ENCODE measurements at regions not wholly inside any gene's neighbourhood (a gene's known extent, or its start where the extent isn't known, plus 50 kb on each side); places are given as distances from the start of the nearest gene placed in this dataset.

DNA sequence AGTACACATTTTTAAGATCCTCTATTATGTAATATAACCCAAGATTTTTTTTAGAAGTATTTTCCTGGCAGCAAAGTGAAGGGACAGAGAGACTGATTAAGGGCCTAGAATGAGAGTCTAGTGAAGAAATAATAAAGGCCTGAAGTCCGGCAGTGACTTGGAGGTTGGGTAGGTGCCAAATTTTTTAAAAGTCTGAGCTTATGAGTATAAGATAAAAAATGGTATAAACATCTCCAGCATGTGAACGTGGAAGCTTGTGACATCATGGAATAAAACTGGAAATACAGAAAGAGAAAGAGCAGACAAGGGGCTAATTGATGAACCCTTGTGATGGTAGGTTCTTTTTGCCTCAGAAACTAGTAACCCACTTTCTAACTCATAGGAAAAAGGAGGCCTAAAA lies 174.6 kb downstream of the SUCLA2 start:
- DNase-seq: no peak

DNA sequence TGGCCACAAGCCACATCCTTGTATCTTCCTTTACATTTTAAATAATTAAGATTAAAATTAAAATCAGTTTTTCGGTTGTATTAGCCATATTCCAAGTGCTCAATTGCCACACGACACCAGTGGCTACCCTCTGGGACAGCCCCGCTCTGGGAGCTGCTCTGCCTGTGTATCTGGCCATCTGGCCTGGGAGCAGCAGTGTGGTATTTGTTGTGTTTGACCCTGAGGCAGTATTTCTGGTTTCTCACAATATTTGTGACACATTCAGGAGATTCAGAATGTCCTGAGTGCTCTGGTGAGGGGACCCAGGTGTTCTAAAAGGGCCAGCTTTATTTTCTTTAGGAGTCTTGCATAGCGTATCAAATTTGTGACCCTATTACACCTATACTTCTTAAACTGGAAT lies 179.0 kb downstream of the SUCLA2 start:
- no peak for DNase-seq

DNA sequence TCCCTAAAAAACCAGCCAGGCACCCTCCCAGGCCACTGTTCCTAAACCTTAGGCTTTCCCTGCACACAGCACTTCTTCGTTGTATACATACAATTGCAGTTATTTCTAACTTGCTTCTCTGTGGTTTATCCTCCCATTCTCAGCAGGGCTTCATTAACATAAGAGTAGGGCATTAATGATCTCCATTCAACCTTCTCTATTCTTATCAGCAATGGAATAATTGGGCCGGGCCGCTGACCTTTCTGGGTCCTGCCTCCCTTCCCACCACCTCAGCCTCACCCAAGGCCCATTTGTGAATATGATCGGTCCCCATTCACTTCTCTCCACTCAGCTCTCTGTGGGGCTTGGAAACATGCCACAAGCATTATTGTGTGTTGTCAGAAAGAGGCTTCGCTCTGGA lies 184.2 kb downstream of the SUCLA2 start:
- DNase-seq: no peak

DNA sequence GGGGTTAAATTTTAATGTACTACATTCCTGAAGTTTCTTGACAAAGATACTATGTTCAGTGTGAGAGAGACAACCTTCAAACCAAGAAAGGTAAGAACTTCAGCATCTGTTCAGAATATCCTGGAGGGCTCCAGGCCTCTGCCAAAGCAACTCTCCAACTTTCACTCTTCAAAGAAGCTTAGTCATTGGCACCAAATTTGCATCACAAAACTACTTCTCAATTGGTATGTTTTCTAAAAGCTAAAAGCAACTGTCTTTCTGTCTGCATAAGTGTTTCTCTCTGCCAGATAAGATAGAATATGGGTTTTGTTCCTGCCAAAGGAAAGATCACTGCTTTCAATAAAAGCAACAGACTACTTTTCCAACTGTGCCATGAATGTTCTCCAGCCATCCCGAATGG lies 187.4 kb downstream of the SUCLA2 start:
- DNase-seq: no peak

DNA sequence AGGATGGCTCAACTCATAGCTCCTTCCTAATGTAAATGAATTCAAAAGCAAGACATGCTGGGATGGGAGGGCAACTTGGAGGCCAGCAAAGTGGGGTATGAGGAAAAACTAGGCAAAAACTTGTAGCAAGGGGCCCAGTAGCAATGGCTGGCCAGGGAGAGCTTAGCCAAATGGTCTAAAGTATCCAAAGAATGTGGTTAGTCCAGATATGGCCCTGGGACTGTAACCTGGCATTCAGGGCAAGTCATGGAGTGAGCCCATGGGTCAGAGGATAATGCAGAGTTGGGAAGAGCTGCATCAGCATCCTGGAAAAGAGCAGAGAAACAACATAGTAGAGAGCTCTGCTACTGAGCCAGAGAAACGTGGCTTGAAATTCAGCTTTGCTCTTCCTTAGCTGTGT lies 191.7 kb downstream of the SUCLA2 start:
- DNase-seq: no peak

DNA sequence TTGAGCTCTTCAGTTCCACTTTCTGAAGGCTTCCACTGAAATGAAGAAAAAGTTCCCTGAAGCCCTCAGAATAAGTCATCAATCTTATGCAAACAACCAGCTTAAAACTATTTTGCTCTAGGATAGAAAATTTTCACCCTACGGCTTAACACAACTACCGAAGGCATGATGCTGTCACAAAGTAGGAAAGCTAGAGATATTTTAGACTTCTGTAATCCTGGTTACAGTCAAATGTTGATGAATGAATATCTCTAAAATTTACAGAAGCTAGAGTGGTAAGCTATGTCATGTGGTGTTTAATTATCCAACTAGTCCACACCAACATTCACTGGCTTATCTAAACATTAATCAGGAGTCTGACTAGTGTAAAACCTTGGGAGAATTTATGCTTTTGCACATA lies 197.9 kb downstream of the SUCLA2 start:
- DNase-seq: no peak

DNA sequence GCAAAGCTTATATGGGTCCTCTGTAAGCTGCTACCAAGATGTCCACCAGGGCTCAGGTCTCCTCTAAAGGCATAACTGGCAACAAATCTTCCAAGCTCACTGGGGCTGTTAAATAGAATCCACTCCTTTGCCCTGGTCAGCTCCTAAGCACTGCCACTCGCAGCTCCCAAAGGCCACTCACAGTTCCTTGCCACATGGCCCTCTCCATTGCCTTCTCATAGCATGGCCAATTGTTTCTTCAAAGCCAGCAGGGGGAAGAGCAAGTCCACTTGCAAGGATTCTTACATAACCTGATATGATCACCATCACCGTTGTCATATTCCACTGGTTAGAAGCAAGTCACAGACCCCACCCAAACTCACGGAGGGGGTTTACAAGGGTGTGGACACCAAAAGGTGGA lies 199.5 kb downstream of the SUCLA2 start:
- DNase-seq: no peak

DNA sequence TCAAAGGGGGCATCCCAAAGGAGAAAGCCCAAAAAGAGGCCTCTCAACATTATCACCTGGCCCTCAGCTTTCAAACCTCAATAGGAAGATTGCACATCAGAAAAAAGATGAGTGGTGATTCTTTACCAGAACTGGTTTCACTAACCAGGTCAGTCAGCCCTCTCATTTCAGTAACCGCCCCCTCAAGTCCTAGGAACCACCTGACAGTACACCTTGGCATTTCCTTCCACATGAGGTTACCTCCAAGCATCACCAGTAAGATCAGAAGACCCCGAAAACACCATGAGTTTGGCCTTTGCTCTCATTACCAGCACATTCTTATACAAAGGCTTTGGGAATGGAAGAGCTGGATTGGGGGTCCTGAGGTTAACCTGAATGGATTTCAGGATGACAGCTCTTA lies 200.5 kb downstream of the SUCLA2 start:
- DNase-seq: no peak

DNA sequence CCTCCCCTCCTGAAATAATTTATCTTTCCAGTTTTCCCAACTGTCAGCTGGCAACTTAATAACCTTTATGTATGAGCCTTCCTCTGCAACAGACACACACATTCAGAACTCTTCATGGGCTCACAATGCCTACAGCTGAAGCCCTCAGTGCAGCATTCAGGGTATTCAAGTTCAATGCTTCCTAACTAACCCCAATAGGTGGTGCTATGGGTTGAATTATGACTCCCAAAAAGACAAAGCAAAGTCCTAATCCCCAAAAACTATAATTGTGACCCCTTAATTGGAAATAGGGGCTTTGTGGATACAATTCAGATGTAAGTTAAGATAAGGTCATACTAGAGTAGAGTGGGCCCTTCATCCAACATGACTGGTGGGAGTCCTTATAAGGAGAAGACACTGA lies 202.2 kb downstream of the SUCLA2 start:
- DNase-seq: peak in 1 of 2 donors; percentile 6

DNA sequence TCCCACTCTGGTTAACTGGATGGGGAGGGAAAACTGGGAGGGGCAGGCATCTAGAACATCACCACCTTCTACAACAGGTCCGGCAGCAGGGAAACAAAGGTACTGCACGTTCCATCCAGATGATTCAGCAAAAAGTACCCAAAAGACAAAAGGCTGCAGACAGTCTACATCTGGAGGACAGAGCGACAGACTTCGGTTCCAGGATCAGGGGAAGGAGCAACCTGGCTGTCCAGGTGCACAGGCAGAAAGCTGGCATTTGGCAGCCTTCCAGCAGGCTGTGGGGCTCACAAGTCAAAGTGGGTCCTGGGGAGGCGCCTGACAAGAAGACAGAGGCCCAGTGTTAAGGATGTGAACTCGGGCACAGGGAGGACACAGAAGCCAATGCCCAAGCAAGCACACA lies 202.9 kb downstream of the SUCLA2 start:
- no peak for DNase-seq

DNA sequence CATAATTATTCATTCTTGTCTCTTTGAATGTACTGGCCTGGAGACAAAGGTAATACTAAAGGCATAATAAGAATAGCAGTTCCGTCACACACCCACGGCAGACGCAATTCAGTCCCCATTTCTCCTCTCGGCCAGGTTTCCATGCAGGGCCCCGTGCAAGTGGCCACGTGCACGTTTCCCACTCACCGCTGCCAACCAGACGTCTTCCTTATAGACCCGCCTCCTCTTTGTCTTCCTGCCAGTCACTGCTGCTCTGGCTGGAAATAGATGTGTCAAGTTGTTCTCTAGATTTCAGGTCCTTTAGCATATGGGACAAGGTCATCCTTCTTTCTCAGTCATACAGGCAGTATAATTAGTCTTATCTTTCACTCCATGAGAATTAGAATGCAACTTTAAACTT lies 204.3 kb downstream of the SUCLA2 start:
- no peak for DNase-seq

DNA sequence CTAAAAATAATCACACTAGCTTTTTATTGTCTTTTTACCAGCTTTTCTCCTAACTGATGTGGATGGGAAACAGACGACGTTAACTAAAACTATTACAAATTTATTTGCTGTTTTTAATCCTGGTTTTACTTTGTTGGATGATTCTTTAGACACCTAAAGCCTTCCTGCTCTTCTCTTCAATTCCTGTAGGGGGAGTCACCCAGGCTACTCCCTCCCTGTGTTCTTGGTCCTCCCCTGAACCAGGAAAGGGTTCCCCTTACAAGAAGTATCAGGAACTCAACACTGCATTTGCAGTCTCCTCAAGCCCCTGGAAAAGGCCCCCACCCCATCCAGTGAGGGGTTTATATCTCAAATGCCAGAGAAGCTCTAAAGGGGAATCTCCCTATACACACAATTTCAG lies 206.1 kb downstream of the SUCLA2 start:
- DNase-seq: no peak

DNA sequence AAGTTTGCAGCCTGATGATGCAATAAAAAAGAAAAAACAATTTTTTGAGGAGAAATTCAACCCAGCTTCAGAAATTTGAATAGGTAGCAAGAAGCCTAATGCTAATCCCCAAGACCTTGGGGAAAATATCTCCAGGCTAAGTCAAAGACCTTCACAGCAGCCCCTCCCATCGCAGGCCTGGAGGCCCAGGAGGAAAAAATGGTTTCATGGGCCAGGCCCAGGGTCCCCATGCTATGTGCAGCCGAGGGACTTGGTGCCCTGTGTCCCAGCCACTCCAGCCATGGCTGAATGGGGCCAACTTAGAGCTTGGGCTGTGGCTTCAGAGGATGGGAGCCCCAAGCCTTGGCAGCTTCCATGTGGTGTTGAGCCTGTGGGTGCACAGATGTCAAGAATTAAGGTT lies 210.3 kb downstream of the SUCLA2 start:
- DNase-seq: no peak

DNA sequence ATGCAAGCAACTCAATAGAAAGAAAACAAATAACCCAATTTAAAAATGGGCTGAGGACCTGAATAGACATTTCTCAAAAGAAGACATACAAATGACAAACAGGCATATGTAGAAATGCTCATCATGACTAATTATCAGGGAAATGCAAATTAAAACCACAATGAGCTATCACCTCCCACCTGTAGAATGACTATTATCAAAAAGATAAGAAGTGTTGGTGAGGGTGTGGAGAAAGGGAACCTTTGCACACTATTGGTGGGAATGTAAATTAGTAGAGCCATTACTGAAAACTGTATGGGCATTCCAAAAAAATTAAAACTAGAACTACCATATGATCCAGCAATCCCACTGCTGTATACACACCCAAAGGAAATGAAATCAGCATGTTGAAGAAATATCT lies 212.2 kb downstream of the SUCLA2 start:
- no peak for DNase-seq

DNA sequence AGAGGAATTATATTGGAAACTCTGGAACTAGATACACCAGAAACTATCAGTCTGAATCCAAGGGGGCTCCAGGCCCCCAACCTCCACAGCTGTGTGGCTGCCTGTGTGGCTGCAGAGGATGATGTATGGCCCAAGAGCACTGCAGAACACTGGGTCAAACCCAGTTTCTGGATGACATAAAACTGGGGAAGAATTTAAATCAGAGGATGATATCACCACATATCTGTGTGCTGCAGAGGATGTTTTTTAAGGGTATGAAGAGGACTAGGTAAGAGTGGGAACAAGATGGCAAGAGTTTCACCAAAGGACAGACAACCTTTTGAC lies 226.4 kb downstream of the SUCLA2 start:
- no peak for DNase-seq

DNA sequence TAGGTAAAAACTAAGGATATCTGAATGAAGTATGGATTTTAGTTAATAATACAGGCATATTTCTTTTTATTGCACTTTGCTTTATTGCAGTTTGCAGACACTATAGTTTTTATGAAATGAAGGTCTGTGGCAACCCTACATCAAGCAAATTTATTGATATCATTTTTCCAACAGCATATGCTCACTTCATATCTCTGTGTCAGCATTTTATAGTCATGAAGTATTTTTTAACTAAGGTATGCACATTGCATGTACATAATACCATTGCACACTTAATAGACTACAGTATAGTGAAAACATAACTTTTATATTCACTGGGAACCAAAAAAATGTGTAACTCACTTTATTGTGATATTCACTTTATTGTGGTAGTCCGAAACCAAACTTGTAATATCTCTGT lies 236.3 kb downstream of the SUCLA2 start:
- no peak for DNase-seq

DNA sequence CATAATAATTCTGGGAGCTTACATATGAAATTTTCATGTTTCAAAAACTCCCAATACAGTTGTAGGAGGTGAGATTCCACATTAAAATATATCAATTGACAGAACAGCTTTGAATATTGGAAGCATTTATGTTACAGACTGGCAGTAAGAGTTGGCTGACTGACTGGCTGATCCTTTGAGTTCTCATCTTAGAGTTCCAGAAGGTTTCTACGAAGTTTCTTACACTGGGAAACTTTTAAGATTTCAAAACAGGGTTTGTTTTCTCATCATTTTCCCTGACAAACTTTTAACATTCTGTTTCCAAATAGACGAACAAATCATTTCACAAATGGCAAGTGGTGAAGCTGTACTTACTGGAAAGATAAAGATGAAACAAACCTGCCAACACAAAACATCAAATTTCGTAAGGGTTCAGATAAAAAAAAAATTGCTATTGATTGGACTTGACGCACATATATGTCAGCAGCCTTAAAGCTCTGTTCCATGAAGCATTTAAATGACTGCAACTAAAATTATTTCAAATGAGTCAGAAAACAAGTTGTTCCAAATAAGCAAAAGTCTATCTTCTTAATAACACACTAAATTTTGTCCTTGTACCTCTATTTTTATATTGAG lies 243.5 kb downstream of the SUCLA2 start:
- no peak for DNase-seq

DNA sequence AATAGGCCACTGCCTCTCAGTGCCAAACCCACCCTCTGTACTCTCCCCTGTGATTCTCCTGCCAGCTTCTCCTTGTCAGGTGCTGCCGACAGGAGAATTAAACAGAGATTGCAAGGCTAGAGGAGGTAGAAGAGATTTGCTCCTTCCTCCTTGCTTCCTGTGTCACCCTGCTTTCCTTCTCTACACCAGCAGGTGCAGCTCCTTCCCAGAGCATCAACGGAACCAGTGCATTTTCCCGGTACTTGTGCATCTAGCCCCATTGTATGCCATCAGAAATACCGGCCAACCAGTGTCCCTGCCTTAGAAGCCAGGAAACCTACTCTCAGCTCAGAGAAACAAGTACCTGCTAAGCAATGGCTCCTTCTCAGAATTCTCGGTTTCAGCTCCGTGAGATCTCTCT lies 253.2 kb downstream of the SUCLA2 start:
- no peak for DNase-seq

DNA sequence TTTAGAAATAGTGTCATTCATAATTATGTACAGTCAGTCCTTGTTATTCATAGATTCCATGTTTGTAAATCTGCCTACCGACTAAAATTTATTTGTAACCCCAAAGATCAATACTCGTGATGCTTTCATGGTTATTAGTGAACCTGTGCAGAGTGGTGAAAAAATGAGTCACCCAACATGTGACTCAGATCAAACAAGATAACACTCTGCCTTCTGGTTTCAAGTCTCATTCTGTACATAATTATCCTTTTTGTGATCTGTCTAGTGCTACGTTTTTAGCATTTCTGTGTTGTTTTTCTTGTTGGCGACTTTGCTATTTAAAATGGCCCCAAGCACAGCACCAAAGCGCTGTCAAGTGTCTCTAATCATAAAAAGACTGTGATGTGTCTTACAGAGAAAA lies 274.7 kb downstream of the SUCLA2 start:
- DNase-seq: no peak

DNA sequence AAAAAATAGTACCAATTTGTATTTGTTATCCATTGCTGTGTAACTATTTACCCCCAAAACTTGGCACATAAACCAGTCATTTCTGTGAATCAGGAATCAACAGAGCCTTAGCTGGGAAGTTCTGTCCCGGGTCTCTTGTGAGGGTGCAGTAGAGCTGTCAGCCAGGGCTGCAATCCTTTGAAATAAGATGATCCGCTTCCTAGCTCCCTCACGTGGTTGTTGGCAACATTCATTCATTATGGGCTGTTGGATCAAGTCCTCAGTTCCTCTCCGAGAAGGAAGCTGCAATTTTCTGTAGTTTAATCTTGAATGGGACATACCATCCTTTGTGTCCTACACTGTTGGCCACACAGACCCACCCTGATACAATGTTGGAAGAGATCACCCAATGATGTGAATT lies 277.2 kb downstream of the SUCLA2 start:
- DNase-seq: no peak

DNA sequence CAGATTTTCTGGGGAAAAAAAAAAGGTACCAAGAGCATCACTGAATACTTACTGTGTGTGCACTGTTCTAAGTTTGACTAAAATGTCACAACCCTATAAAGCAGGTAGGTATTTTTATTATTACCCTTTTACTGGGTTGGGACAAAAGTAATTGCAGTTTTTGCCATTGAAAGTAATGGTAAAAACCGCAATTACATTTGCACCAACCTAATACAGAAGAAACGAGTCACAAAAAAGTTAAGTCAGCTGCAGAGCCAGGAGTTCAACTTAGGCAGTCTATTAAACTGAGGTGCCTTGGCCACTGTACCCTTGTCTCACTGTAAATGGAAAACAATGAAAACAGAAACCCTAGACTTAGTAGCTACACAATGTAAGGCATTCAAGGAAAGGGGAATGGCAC lies 281.9 kb downstream of the SUCLA2 start:
- DNase-seq: no peak

DNA sequence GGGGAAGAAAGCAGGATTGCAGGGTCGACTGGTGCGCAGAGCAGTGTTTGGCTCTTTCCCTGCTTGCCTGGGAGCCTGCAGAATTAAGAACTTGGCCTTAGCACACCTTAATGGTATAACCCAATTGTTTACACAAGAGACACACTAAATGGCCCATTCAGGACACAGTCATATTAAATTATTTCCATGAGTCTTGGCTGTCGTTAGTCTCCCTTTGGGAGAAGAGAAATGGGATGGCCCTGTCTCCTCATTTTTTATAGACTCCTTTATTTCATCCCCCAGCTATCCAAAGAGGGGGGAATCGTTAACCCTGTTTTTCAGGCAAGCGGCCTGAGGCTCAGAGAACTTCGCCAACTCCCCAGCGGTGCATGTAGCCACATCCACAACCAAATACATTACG lies 282.5 kb downstream of the SUCLA2 start:
- no peak for DNase-seq

DNA sequence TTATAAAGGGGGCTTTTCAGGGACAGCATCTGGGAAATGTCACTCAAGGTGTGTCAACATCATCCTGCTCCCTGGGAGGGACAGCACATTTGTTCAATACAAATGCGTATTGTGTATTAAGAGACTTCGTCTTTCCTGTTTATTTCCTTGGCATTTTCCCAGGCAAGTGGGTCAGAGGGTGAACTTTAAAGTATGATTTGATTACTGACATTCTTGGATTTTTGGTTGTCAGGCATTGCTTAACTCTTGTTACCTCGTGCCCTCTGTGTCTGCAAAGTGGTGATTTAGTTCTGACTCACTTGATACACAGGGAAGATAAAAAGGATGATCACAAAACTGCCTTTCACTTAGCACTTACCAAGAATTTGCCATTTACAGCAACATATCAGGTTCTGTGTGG lies 292.7 kb downstream of the SUCLA2 start:
- no peak for DNase-seq

DNA sequence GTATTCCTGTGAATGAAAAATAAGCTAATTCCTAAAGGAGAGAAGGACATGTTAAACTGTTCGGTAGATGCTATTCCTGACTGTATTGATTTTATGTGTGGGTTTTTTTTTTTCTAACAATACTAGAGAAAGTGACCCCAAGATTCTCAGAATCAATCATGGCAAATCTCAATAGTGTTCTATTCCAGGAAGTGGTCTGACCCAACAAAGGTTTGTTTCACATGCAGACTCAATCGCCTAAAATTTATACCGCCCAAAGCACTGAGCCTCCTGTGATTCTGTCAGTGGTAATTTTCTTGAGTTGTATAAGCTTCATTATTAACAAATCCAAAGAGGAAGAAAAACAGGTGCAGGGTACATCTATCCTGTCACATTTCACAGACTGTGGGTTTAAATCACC lies 293.7 kb downstream of the SUCLA2 start:
- DNase-seq: no peak

DNA sequence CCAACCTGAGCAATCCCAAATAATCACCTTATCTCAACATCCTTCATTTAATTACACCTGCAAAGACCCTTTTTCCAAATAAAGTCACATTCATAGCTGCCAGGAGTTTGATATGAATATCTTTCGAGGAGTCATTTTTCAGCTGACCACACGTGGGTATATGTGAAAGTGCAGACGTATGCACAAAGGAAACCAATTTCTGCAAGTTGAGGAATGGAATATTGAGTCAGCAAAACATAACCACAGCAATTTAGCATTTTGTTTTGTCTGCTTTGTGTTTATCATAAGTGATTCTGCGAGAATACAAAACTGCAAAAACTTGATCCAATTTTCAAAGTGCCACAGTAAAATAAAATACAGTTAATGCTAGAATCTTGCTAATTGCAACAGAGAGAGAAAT lies 295.9 kb downstream of the SUCLA2 start:
- DNase-seq: no peak

DNA sequence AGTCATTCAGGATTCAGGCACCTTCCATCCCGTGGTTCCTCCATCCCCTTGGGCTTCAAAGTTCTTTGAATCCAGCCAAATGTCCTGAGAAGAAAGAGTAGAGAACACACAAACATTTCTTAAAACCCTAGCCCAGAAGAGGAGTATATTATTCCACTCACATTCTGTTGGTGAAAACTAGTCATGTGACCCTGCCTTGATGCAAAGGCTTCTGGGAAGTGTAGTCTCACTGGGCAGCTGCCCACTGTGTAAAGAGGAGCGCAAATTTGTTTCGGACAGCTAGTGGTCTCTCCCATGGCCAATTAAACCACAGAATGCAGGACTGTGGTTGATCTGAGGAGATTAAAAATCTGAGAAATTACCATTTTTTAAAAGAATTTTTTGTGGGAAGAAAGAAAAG lies 304.4 kb downstream of the SUCLA2 start:
- no peak for DNase-seq

Measured in hippocampal formation (tissue), 2 donors.